AG10803 (cell line): ENCODE measurements at regions not wholly inside any gene's neighbourhood (a gene's known extent, or its start where the extent isn't known, plus 50 kb on each side); places are given as distances from the start of the nearest gene placed in this dataset.
"Not testable (repeated sequence)": the region's sequence is repeated elsewhere in the genome, so short reads cannot be mapped to it uniquely, and the experiment has no call there.

Experiments used
- DNase-seq: peaks from one replicate; pipeline ENCODE4 v3.0.0; 2010; ENCODE audit warnings: low read depth
- H3K4me3 ChIP-seq: 2 replicates; pipeline ENCODE4 v1.5.1; 2011; ENCODE audit warnings: mild to moderate bottlenecking, low read length, control low read depth
- CTCF ChIP-seq: conservative IDR thresholded peaks from 2 replicates; pipeline ENCODE4 v1.5.1; 2011; ENCODE audit warnings: mild to moderate bottlenecking, low read length, control low read depth, inconsistent platforms

- TF ChIP-seq CTCF = no peak
- DNase-seq = peak; percentile 66
- H3K4me3 ChIP-seq = no peak overlapping the region
These were observed 97.7 kb upstream of the SLC25A33 start for GRCh38 chr1:9441451-9442133.

- no peak for TF ChIP-seq CTCF
- H3K4me3 ChIP-seq = no peak overlapping the region
- peak; percentile 33 for DNase-seq
These were observed 96.9 kb upstream of the SLC25A33 start for GRCh38 chr1:9442278-9442846.

- no peak for TF ChIP-seq CTCF
- DNase-seq = no peak
These were observed 96.3 kb upstream of the SLC25A33 start for GRCh38 chr1:9442986-9443385.

GRCh38 chr1:9443913-9444445 is 95.3 kb upstream of the SLC25A33 start:
- TF ChIP-seq CTCF = no peak
- H3K4me3 ChIP-seq = no peak overlapping the region
- DNase-seq = no peak

More at GRCh38 chr1:9442986-9443385, 96.3 kb upstream of the SLC25A33 start:
- no peak overlapping the region for H3K4me3 ChIP-seq

- no peak for TF ChIP-seq CTCF
- no peak for DNase-seq
- H3K4me3 ChIP-seq = no peak overlapping the region
These were observed 94.7 kb upstream of the SLC25A33 start for GRCh38 chr1:9444532-9444931.

- not testable (repeated sequence) for DNase-seq, H3K4me3 ChIP-seq
These were observed 94.2 kb upstream of the SLC25A33 start for GRCh38 chr1:9445081-9445480.

GRCh38 chr1:9447215-9447960 is 91.9 kb upstream of the SLC25A33 start:
- no peak for TF ChIP-seq CTCF

More at GRCh38 chr1:9447215-9447960, 91.9 kb upstream of the SLC25A33 start:
- no peak for DNase-seq
- H3K4me3 ChIP-seq = no peak overlapping the region
